ENCODE measurements at regions not wholly inside any gene's neighbourhood (a gene's known extent, or its start where the extent isn't known, plus 50 kb on each side); places are given as distances from the start of the nearest gene placed in this dataset.

DNA sequence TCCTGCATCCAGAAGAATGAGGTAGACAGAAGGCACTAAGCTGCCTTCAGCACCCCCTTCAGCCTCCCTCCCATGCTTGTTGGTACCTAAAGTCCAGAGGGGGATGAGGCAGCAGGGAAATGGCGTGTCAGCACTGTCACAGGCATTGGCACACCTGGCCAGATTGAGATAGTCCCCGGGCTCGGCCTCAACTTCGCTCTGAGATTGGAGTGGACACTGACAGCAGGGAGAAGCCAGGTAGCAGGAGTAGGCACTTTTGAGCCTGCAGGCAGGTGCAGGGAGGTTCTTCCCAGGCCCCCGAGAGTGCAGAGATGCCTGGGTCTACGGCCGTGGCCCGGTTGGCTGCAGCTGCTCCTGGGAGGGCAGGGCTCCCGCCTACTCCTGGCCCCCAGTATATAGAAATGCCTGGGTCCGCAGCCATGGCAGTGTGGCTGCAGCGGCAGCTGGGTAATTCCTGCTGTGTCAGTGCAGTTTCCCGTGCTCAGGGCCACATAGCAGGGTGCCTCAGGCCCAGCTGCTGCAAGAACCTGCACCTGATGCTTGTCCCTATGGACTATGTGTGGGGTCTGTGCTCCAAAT lies 160.3 kb downstream of the SLITRK6 start:
- DNase-seq (ENCODE audit: low read depth): no peak
- TF ChIP-seq, protein P1, sequence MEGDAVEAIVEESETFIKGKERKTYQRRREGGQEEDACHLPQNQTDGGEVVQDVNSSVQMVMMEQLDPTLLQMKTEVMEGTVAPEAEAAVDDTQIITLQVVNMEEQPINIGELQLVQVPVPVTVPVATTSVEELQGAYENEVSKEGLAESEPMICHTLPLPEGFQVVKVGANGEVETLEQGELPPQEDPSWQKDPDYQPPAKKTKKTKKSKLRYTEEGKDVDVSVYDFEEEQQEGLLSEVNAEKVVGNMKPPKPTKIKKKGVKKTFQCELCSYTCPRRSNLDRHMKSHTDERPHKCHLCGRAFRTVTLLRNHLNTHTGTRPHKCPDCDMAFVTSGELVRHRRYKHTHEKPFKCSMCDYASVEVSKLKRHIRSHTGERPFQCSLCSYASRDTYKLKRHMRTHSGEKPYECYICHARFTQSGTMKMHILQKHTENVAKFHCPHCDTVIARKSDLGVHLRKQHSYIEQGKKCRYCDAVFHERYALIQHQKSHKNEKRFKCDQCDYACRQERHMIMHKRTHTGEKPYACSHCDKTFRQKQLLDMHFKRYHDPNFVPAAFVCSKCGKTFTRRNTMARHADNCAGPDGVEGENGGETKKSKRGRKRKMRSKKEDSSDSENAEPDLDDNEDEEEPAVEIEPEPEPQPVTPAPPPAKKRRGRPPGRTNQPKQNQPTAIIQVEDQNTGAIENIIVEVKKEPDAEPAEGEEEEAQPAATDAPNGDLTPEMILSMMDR (IDR thresholded peaks at IDR 0.05; ENCODE audit: low read depth, low read length, missing control alignments): no peak
- no peak overlapping the region for H3K4me3 ChIP-seq (ENCODE audit: low read depth, low read length)

GRCh38 chr13:85638265-85638664 lies 161.0 kb downstream of the SLITRK6 start:
- no peak for DNase-seq (ENCODE audit: low read depth)
- no peak overlapping the region for H3K4me3 ChIP-seq (ENCODE audit: low read depth, low read length)
- TF ChIP-seq, protein P1 (IDR thresholded peaks at IDR 0.05; ENCODE audit: low read depth, low read length, missing control alignments): no peak

DNA sequence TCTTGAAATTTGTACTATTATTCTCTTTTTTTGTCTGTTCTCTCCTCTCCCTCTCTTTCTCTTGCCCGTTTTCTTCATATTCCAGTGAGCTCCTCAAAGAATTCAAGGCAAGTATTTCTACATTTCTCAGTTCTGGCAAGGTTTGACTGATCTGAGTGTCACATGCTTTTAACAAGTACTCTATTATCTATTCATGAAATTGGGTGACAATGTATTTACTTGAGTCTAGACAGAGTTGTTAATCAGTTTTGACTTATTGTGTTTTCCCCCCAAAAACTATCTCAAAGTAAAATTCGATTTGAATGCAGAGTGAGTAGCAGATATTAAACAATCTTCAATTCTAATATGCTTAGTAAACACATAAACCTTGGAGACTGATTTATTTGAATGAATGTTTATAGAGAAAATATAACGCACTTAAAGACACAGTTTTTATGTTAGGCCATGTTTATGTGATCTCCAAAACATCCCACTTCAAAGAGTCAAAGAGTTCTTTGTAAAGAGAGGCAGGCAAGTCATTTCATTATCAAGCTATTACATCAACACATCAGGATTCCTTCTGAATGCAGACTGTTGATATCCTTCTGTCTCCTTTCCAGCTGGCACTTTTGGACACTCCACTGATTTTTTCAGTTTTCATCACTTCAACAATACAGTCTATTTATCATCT lies 166.6 kb downstream of the SLITRK6 start:
- H3K4me3 ChIP-seq (ENCODE audit: low read depth, low read length): no peak overlapping the region
- TF ChIP-seq, protein P1 (IDR thresholded peaks at IDR 0.05; ENCODE audit: low read depth, low read length, missing control alignments): no peak
- no peak for DNase-seq (ENCODE audit: low read depth)

- H3K4me3 ChIP-seq (ENCODE audit: low read depth, low read length): no peak overlapping the region
- TF ChIP-seq, protein P1 (IDR thresholded peaks at IDR 0.05; ENCODE audit: low read depth, low read length, missing control alignments): no peak
- DNase-seq (ENCODE audit: low read depth): no peak
Measured at GRCh38 chr13:85631801-85632200, 167.4 kb downstream of the SLITRK6 start.

- no peak overlapping the region for H3K4me3 ChIP-seq (ENCODE audit: low read depth, low read length)
- TF ChIP-seq, protein P1 (IDR thresholded peaks at IDR 0.05; ENCODE audit: low read depth, low read length, missing control alignments): no peak
- no peak for DNase-seq (ENCODE audit: low read depth)
Measured at GRCh38 chr13:85626603-85627002, 172.6 kb downstream of the SLITRK6 start.

- TF ChIP-seq, protein P1 (IDR thresholded peaks at IDR 0.05; ENCODE audit: low read depth, low read length, missing control alignments): no peak
- DNase-seq (ENCODE audit: low read depth): no peak
- H3K4me3 ChIP-seq (ENCODE audit: low read depth, low read length): no peak overlapping the region
Measured at GRCh38 chr13:85619321-85619720, 179.9 kb downstream of the SLITRK6 start.

- no peak overlapping the region for H3K4me3 ChIP-seq (ENCODE audit: low read depth, low read length)
- DNase-seq (ENCODE audit: low read depth): no peak
- TF ChIP-seq, protein P1 (IDR thresholded peaks at IDR 0.05; ENCODE audit: low read depth, low read length, missing control alignments): no peak
Measured at GRCh38 chr13:85618521-85618920, 180.7 kb downstream of the SLITRK6 start.

All from GM12864 (cell line).